ENCODE measurements at regions not wholly inside any gene's neighbourhood (a gene's known extent, or its start where the extent isn't known, plus 50 kb on each side); places are given as distances from the start of the nearest gene placed in this dataset.

- TF ChIP-seq CTCF (IDR thresholded peaks at IDR 0.05) (no peak), POLR2A (IDR thresholded peaks at IDR 0.05) (no peak), EP300 (IDR thresholded peaks at IDR 0.05) (no peak)
These were observed 113.0 kb upstream of the PBX1 start for GRCh38 chr1:164446020-164446419.

Measured in upper lobe of left lung (tissue), 4 donors.